Brain microvascular endothelial cell (primary cell): ENCODE measurements at regions not wholly inside any gene's neighbourhood (a gene's known extent, or its start where the extent isn't known, plus 50 kb on each side); places are given as distances from the start of the nearest gene placed in this dataset.
"Not testable (repeated sequence)": the region's sequence is repeated elsewhere in the genome, so short reads cannot be mapped to it uniquely, and the experiment has no call there.

Source experiments
- DNase-seq: peaks from one replicate; pipeline ENCODE4 v3.0.0-alpha.2; 2020
- H3K27ac ChIP-seq: fragments of 250-450 bp; sonication (Bioruptor Pico); 2 replicates; pipeline ENCODE4 v1.5.1; 2020; ENCODE audit warnings: mild to moderate bottlenecking, moderate library complexity
- H3K27me3 ChIP-seq: fragments of 250-450 bp; sonication (Bioruptor Pico); replicated peaks from 2 replicates; pipeline ENCODE4 v1.5.1; 2020; ENCODE audit warnings: mild to moderate bottlenecking
- H3K36me3 ChIP-seq: fragments of 250-450 bp; sonication (Bioruptor Pico); replicated peaks from 2 replicates; pipeline ENCODE4 v1.5.1; 2020; ENCODE audit warnings: mild to moderate bottlenecking
- H3K4me3 ChIP-seq: 2 replicates; pipeline ENCODE4 v1.5.1; 2011; ENCODE audit warnings: low read depth, mild to moderate bottlenecking, control low read depth, low read length, moderate library complexity
- CTCF ChIP-seq: IDR thresholded peaks from 2 replicates; pipeline ENCODE4 v1.5.1; 2011; ENCODE audit warnings: low read depth, mild to moderate bottlenecking, moderate library complexity, low read length, control low read depth, inconsistent platforms; ENCODE audit errors: missing control alignments
- in situ Hi-C: cut with HindIII; loops from 2 replicates; pipeline ENCODE4 v1.10.0; 2017; ENCODE audit warnings: low sequenced_read_pairs, low pct_ligation_motif_present

- no peak for DNase-seq
- Histone ChIP-seq H3K36me3 (no peaks in the 10 kb centered on the region), H3K27me3 (no peaks in the 10 kb centered on the region), H3K27ac (no peak overlapping the region), H3K4me3 (no peak overlapping the region)
- in situ Hi-C loops = no loop called here
- TF ChIP-seq CTCF = no peak
These were observed 90.1 kb upstream of the RAB12 start for GRCh38 chr18:8519102-8519501.

GRCh38 chr18:8520266-8520665, 89.0 kb upstream of the RAB12 start:
- in situ Hi-C loops = no loop called here
- DNase-seq = no peak
- Histone ChIP-seq H3K36me3 (no peaks in the 10 kb centered on the region), H3K27me3 (no peaks in the 10 kb centered on the region), H3K4me3 (no peak overlapping the region), H3K27ac (no peak overlapping the region)
- no peak for TF ChIP-seq CTCF

GRCh38 chr18:8522756-8523155, 86.5 kb upstream of the RAB12 start:
- Histone ChIP-seq H3K36me3 (no peaks in the 10 kb centered on the region), H3K4me3 (no peak overlapping the region), H3K27ac (no peak overlapping the region), H3K27me3 (no peaks in the 10 kb centered on the region)
- in situ Hi-C loops = no loop called here
- no peak for TF ChIP-seq CTCF
- no peak for DNase-seq

- in situ Hi-C loops = no loop called here
- no peak for DNase-seq
- Histone ChIP-seq H3K36me3 (no peaks in the 10 kb centered on the region), H3K27me3 (no peaks in the 10 kb centered on the region), H3K4me3 (no peak overlapping the region), H3K27ac (no peak overlapping the region)
- peak; percentile 52 for TF ChIP-seq CTCF
These were observed 83.5 kb upstream of the RAB12 start for GRCh38 chr18:8525692-8526091.

- Histone ChIP-seq H3K27ac (no peak overlapping the region), H3K36me3 (no peaks in the 10 kb centered on the region), H3K27me3 (no peaks in the 10 kb centered on the region), H3K4me3 (no peak overlapping the region)
- DNase-seq = no peak
- in situ Hi-C loops = no loop called here
- no peak for TF ChIP-seq CTCF
These were observed 82.9 kb upstream of the RAB12 start for GRCh38 chr18:8526332-8526731.

GRCh38 chr18:8529609-8530008, 79.6 kb upstream of the RAB12 start:
- no peaks in the 10 kb centered on the region for H3K27me3 ChIP-seq
- TF ChIP-seq CTCF = no peak
- in situ Hi-C loops = no loop called here
- no peak overlapping the region for H3K4me3 ChIP-seq
- no peaks in the 10 kb centered on the region for H3K36me3 ChIP-seq
- no peak overlapping the region for H3K27ac ChIP-seq
- no peak for DNase-seq

- DNase-seq, H3K27me3 ChIP-seq, in situ Hi-C loops, H3K27ac ChIP-seq, H3K4me3 ChIP-seq, H3K36me3 ChIP-seq: not testable (repeated sequence)
These were observed 78.2 kb upstream of the RAB12 start for GRCh38 chr18:8531084-8531483.
